HG03575 (cell line): ENCODE measurements at regions not wholly inside any gene's neighbourhood (a gene's known extent, or its start where the extent isn't known, plus 50 kb on each side); places are given as distances from the start of the nearest gene placed in this dataset.

Source experiments
- ATAC-seq: cut with Tn5 transposase; IDR thresholded peaks from one replicate; pipeline ENCODE4 v1.9.1; 2021; ENCODE audit not compliant: unreplicated experiment, insufficient number of reproducible peaks, low FRiP score; ENCODE audit errors: extremely low read depth

GRCh38 chr10:108801220-108801619 lies 1122.1 kb downstream of the XPNPEP1 start:
- ATAC-seq: no peak

- ATAC-seq: no peak
These were observed 1125.7 kb downstream of the XPNPEP1 start for GRCh38 chr10:108797573-108797972.

DNA sequence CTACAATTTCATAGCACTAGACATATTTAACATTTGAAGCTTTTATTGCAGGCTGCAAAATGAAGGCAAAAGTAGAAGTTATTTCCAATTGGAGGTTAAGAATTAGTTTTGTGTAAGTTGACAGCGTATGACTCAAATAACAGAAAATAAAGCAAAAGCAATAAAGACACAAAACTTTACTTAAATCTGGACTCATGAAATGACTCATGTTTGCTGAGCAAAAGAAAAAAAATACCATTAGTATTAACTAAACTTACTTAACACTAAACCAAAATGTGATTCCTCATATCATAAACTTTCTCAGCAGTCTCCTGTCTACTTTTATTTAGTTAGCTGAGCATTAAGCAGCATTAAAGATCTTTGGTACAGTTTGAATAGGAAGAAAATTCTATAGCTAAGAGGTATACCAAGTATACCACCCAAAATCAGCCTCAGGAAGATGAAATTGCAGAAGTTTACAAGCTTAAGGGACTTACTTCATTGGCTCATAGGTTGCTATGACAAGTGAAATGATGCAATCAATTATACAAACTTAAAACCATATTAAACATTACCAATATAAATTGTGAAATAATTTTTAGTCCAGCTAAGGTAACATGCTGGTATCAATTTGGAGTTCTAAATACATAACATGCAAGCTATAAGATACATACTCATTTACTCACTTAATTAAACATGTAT lies 1131.4 kb downstream of the XPNPEP1 start:
- no peak for ATAC-seq

- ATAC-seq: no peak
These were observed 1132.3 kb downstream of the XPNPEP1 start for GRCh38 chr10:108791030-108791429.

- ATAC-seq: no peak
These were observed 1133.4 kb downstream of the XPNPEP1 start for GRCh38 chr10:108789919-108790318.

DNA sequence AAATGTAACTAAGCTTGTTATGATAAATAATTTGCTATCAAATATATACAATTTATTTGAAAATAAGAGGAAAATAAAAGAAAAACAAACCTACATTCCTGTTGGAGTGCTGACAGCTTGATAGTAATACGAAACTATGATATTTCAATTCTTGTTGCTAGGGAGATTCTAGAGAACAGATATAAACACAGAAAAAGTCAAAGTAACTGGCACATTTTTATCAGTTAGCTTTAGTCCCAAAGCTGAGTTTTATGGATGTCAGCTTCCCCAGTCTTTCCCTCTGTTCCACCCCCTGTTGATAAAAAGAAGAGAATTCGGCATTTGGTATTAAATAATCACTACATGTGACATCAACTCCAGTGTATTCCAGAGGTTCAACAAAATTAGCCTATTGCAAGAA lies 1134.0 kb downstream of the XPNPEP1 start:
- no peak for ATAC-seq

DNA sequence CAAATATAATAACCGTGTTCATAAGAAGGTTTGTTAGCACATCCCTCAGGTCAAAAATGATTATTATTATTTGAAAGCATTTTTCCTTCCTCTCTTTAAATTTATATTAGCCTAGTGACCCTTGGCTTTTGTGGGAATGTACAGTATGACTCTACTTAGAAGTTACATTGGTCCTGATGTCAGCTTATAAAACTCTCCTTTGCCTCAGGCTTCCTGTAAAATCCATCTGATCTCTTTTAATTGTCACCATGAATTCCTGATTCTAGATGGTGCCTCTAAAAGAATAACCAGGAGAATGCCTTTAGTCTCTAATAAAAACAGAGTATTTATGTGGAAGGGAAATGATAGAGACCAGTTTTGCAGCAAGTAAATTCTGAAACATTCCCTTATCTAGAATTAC lies 1134.4 kb downstream of the XPNPEP1 start:
- ATAC-seq: no peak

DNA sequence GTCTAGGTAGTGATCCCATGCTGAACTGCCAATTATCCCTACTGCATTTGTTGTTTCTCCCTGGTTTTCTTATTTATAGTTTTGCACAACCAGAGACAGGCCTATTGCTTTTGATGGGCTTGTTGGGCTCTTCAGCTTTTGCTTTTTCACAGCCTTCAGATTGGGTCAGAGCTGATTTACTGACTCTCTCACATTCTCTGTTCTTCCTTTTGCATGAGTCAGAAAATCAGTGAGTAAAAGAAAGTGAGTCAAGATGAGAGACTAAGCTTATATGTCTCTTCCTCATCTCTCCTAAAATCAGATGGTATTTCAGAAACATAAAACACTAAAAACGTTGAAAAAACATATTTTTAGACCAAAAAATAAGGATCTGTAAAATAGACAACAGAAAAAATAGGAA lies 1135.4 kb downstream of the XPNPEP1 start:
- no peak for ATAC-seq

- no peak for ATAC-seq
These were observed 1138.3 kb downstream of the XPNPEP1 start for GRCh38 chr10:108785011-108785410.

GRCh38 chr10:108784534-108784933 lies 1138.8 kb downstream of the XPNPEP1 start:
- no peak for ATAC-seq

DNA sequence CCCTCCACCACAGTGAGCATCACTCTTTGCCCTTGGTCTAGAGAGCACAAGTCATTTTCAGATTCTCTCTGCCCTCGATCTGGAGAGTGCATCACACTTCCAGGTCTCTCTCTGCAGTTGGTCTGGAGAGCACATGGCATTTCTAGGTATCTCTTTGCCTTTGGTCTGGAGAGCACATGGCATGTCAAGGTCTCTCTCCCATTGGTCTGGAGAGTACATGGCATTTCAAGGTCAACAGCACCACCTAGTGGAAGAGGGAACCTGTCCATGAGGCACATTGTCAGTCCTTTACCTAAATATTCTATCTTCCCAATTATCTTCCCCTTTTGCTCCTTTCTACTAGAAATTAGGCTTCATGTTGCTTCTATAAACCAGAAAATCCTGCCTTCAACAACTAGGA lies 1139.4 kb downstream of the XPNPEP1 start:
- ATAC-seq: no peak

DNA sequence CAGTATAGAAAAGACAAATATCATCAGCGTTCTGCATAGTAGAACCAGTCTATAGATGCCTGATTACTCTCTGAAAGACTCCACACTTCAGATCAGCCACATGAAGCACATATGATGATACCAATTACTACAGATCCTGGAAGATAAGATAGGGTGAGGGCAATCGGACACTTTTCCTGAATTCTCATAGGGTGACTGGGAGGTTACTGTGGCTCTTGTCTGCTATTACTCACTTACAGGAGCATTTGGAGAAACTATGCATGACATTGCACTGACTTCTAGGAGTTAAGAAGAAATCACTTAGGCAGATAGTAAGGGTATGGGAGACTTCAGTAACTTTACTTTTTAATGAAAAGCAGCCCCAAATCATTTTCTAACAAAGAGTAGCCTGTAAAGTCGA lies 1140.9 kb downstream of the XPNPEP1 start:
- ATAC-seq: no peak

GRCh38 chr10:108779501-108779900 lies 1143.8 kb downstream of the XPNPEP1 start:
- ATAC-seq: no peak

GRCh38 chr10:108775911-108776475 lies 1147.3 kb downstream of the XPNPEP1 start:
- no peak for ATAC-seq

DNA sequence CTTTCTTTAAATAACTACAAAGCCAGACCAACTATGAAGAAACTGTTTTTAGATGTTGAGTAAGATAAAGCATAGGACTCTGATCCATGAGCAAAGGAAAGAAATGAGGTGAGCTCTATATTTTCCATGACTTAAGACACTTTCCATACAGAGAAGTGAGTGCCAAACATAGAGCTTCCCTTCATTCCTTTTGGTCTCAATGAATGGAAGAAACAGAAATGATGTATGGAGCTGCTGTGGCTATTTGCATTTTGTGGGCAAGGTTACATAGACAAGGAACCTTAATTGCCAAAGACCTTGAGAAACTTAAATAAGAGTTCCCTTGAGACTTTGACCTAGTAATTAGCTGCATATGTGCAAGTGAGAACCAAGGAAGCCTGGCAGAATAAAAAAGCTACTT lies 1152.2 kb downstream of the XPNPEP1 start:
- ATAC-seq: no peak

- no peak for ATAC-seq
These were observed 1157.5 kb downstream of the XPNPEP1 start for GRCh38 chr10:108765794-108766193.

- no peak for ATAC-seq
These were observed 1165.4 kb downstream of the XPNPEP1 start for GRCh38 chr10:108757946-108758345.

- ATAC-seq: no peak
These were observed 1167.7 kb downstream of the XPNPEP1 start for GRCh38 chr10:108755646-108756045.

DNA sequence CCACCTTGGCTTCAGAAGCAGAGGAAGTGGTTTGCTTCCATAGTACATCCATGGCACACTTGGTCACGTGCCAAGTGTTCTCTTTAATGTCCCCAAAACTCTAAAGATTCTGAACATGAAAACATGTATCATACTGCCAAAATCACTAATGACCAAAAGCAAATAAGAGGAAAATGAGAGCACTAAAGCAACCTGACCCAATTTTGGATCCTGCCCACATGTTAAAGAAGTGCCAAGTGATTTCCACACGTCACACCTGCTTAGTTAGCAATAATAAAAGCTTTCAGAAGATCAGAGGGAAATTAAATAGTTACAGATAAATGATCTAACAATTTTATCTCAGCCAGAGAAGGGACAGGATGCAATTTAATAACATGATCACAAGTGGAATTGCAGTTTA lies 1170.0 kb downstream of the XPNPEP1 start:
- no peak for ATAC-seq

GRCh38 chr10:108749042-108749441 lies 1174.3 kb downstream of the XPNPEP1 start:
- no peak for ATAC-seq

GRCh38 chr10:108736111-108736510 lies 1187.2 kb downstream of the XPNPEP1 start:
- no peak for ATAC-seq
